ENCODE measurements at regions not wholly inside any gene's neighbourhood (a gene's known extent, or its start where the extent isn't known, plus 50 kb on each side); places are given as distances from the start of the nearest gene placed in this dataset.

- TF ChIP-seq EZH2 (optimal IDR thresholded peaks at IDR 0.05; ENCODE audit: low read depth, low read length): no peak
- TF ChIP-seq CTCF (IDR thresholded peaks at IDR 0.05; ENCODE audit: low read length): no peak
- no peak for TF ChIP-seq EZH2phosphoT487 (IDR thresholded peaks at IDR 0.05; ENCODE audit: low read length)
Measured at GRCh38 chr15:96428742-96429141, 98.2 kb downstream of the NR2F2 start.

Measured in MM.1S (cell line).